Large intestine (tissue), 3 donors: ENCODE measurements at regions not wholly inside any gene's neighbourhood (a gene's known extent, or its start where the extent isn't known, plus 50 kb on each side); places are given as distances from the start of the nearest gene placed in this dataset.

Experiments used
- DNase-seq, 2 donors: peaks; one replicate each; pipeline versions ENCODE4 v3.0.0 to v3.0.0-alpha.2; 2013
- H3K27ac ChIP-seq: one replicate; pipeline ENCODE4 v1.5.1; 2013; ENCODE audit warnings: low read length
- H3K27me3 ChIP-seq: 2 replicates; pipeline ENCODE4 v1.6.1; 2013; ENCODE audit warnings: low read length; ENCODE audit not compliant: control insufficient read depth, insufficient read depth
- H3K36me3 ChIP-seq: 2 replicates; pipeline ENCODE4 v1.6.1; 2013; ENCODE audit warnings: low read length; ENCODE audit not compliant: control insufficient read depth, insufficient read depth
- H3K4me1 ChIP-seq: one replicate; pipeline ENCODE4 v1.6.1; 2013; ENCODE audit warnings: low read length; ENCODE audit not compliant: control insufficient read depth, insufficient read depth
- H3K4me3 ChIP-seq: one replicate; pipeline ENCODE4 v1.5.1; 2013; ENCODE audit warnings: low read length
- H3K9me3 ChIP-seq: one replicate; pipeline ENCODE4 v1.6.1; 2013; ENCODE audit warnings: mild to moderate bottlenecking, low read depth, low read length, moderate library complexity; ENCODE audit not compliant: control insufficient read depth
- WGBS: methylation state at CpG from one replicate; pipeline ENCODE4 v1.1.5; 2013; ENCODE audit warnings: low lambda C conversion rate; ENCODE audit not compliant: insufficient coverage; 5-methylcytosine and 5-hydroxymethylcytosine counted together

DNA sequence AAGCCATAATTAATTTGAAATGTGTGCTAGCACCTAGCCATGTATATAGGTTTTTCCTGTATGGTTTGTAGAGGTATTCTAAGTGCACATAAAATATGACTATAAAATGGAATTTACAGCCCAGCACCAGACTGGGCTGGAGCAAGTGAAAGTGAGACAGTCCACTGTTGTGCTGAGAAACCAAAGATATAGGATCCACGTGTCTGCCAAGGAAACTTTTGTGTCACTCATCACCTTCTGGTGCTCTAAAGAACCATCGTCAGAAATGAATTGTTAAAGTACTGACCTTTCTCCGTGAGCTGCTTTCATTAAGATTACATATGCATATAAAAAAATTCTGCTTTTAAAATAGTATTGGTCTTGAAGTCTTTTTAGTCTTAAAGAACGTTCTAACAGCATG lies 141.0 kb upstream of the ZC3H11B start:
- no peak for DNase-seq
- no peak overlapping the region for H3K27ac ChIP-seq
- no peaks in the 10 kb centered on the region for H3K4me1 ChIP-seq
- WGBS, result 100% methylated on average over 1 of the region's 4 CpGs
- no peak overlapping the region for H3K4me3 ChIP-seq
- H3K27me3 ChIP-seq, result no peaks in the 10 kb centered on the region
- H3K9me3 ChIP-seq, result no peaks in the 10 kb centered on the region
- no peaks in the 10 kb centered on the region for H3K36me3 ChIP-seq

- Histone ChIP-seq H3K36me3 (no peaks in the 10 kb centered on the region), H3K4me3 (no peak overlapping the region), H3K4me1 (no peaks in the 10 kb centered on the region), H3K27ac (no peak overlapping the region), H3K27me3 (no peaks in the 10 kb centered on the region), H3K9me3 (no peaks in the 10 kb centered on the region)
- no peak for DNase-seq
- no CpG with 5 or more reads among the region's 1 CpG for WGBS
These were observed 139.7 kb upstream of the ZC3H11B start for GRCh38 chr1:219752645-219753044.

DNA sequence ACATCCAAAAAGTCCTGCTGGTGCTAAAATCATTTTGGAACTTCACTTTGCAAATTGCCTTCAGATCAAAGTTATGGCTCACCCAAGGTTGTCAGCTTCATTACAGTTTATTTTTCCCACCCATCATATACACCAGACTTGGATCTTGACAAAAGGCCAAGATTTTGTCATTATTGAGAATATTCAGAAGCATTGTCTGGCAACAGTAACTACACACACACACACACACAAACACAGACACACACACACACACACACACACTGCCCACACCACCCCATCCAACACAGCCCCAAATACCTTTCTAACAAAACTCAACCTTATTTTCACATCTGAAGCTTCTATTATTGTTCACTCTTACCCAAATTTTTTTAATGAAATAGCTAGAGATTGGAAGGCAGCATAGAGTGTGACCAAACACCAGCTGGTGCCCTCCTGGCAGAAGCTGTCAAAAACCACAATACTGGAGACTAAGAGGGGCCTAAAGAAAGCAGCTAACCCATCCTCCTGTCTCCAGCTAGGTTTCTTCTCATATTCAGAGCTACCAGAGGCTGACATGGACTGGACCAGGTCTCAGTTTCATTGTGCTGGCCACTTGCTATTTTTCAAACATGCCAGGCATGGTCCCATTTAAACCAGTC lies 139.1 kb upstream of the ZC3H11B start:
- DNase-seq, result no peak
- no peaks in the 10 kb centered on the region for H3K36me3 ChIP-seq
- H3K27ac ChIP-seq, result no peak overlapping the region
- H3K9me3 ChIP-seq, result no peaks in the 10 kb centered on the region
- no peak overlapping the region for H3K4me3 ChIP-seq
- no peaks in the 10 kb centered on the region for H3K4me1 ChIP-seq
- H3K27me3 ChIP-seq, result no peaks in the 10 kb centered on the region

- WGBS, result no CpG with 5 or more reads among the region's 2 CpGs
These were observed 136.5 kb upstream of the ZC3H11B start for GRCh38 chr1:219749370-219749769.

GRCh38 chr1:219746141-219746540 lies 133.2 kb upstream of the ZC3H11B start:
- Histone ChIP-seq H3K27me3 (no peaks in the 10 kb centered on the region), H3K36me3 (no peaks in the 10 kb centered on the region), H3K4me1 (no peaks in the 10 kb centered on the region), H3K4me3 (no peak overlapping the region), H3K27ac (no peak overlapping the region), H3K9me3 (no peaks in the 10 kb centered on the region)
- no CpG with 5 or more reads among the region's 2 CpGs for WGBS
- no peak for DNase-seq

More at GRCh38 chr1:219749370-219749769, 136.5 kb upstream of the ZC3H11B start:
- H3K4me3 ChIP-seq, result no peak overlapping the region
- H3K4me1 ChIP-seq, result no peaks in the 10 kb centered on the region
- no peaks in the 10 kb centered on the region for H3K36me3 ChIP-seq
- H3K27me3 ChIP-seq, result no peaks in the 10 kb centered on the region
- H3K27ac ChIP-seq, result no peak overlapping the region
- no peaks in the 10 kb centered on the region for H3K9me3 ChIP-seq
- no peak for DNase-seq

GRCh38 chr1:219744652-219745469 lies 132.0 kb upstream of the ZC3H11B start:
- H3K4me1 ChIP-seq, result no peaks in the 10 kb centered on the region
- WGBS, result no CpG with 5 or more reads among the region's 3 CpGs
- H3K4me3 ChIP-seq, result no peak overlapping the region
- no peaks in the 10 kb centered on the region for H3K27me3 ChIP-seq
- H3K27ac ChIP-seq, result no peak overlapping the region
- no peaks in the 10 kb centered on the region for H3K9me3 ChIP-seq
- no peaks in the 10 kb centered on the region for H3K36me3 ChIP-seq
- DNase-seq, result no peak

- no CpG with 5 or more reads among the region's 4 CpGs for WGBS
- DNase-seq, result no peak
These were observed 128.4 kb upstream of the ZC3H11B start for GRCh38 chr1:219741011-219741970.

GRCh38 chr1:219733511-219734174 lies 120.7 kb upstream of the ZC3H11B start:
- Histone ChIP-seq H3K4me3 (no peak overlapping the region), H3K9me3 (no peaks in the 10 kb centered on the region), H3K27ac (no peak overlapping the region), H3K4me1 (no peaks in the 10 kb centered on the region), H3K27me3 (no peaks in the 10 kb centered on the region), H3K36me3 (no peaks in the 10 kb centered on the region)
- 92% methylated on average over 1 of the region's 5 CpGs for WGBS
- DNase-seq, result no peak

More at GRCh38 chr1:219741011-219741970, 128.4 kb upstream of the ZC3H11B start:
- Histone ChIP-seq H3K27me3 (no peaks in the 10 kb centered on the region), H3K4me1 (no peaks in the 10 kb centered on the region), H3K36me3 (no peaks in the 10 kb centered on the region), H3K9me3 (no peaks in the 10 kb centered on the region), H3K27ac (no peak overlapping the region), H3K4me3 (no peak overlapping the region)

- Histone ChIP-seq H3K27ac (no peak overlapping the region), H3K4me3 (no peak overlapping the region), H3K36me3 (no peaks in the 10 kb centered on the region), H3K9me3 (no peaks in the 10 kb centered on the region), H3K4me1 (no peaks in the 10 kb centered on the region), H3K27me3 (no peaks in the 10 kb centered on the region)
- WGBS, result no CpG with 5 or more reads among the region's 2 CpGs
- DNase-seq, result no peak
These were observed 120.0 kb upstream of the ZC3H11B start for GRCh38 chr1:219732814-219733491.
